RWPE1 (cell line): ENCODE measurements at regions not wholly inside any gene's neighbourhood (a gene's known extent, or its start where the extent isn't known, plus 50 kb on each side); places are given as distances from the start of the nearest gene placed in this dataset.

Experiments
- CTCF ChIA-PET: fragments of 350-600 bp; sonication (Branson Sonifier 250); formaldehyde crosslinking; extraction: SDS; loops from one replicate; lab custom pipeline; 2021; lab: Yijun Ruan, JAX
- POLR2A ChIA-PET: fragments of 400-600 bp; formaldehyde crosslinking; extraction: SDS; loops from one replicate; lab custom pipeline; 2020; ENCODE audit warnings: antibody characterized with exemption; ENCODE audit not compliant: low non-redundant PET; lab: Yijun Ruan, JAX
- DNase-seq: peaks from one replicate; pipeline ENCODE4 v3.0.0; 2012; ENCODE audit warnings: low spot score
- H3K27ac ChIP-seq: fragments of 450-650 bp; 2 replicates; pipeline ENCODE4 v1.5.1; 2017
- TF ChIP-seq, protein P1 (sequence below): fragments of 450-650 bp; conservative IDR thresholded peaks from 2 replicates; pipeline ENCODE4 v1.5.1; 2017; ENCODE audit warnings: low read depth, mild to moderate bottlenecking

DNA sequence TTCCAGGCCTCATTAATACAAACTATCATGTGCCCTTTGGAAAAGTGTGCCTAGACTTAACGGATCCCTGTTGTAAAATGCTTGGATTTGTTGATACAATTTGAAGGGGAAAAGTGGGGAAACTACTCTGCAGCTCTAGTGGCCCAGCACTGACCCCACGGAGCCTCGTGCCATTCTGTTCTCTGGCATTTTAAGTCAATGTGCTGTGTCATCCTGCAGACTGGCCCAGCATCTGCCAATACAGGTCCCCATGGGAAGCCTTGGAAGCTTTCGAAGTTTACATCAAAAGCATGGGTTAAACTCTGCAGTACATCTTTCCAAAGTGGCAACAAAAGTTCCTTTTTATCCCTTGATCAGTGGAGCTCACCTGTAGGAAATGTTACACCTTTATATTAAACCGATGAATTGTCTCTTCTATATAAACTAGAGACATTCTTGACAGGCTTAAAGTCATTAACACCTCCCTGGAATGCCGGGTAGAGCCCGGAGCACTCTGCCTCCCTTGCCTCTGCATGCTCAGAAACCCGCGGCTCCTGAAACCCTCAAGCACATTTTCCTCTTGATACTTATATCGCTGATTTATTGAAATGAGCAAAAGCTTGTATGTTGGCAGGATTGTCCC, 596.0 kb upstream of the ADAMTS16 start:
- no peak overlapping the region for H3K27ac ChIP-seq
- POLR2A ChIA-PET, result no interaction called here
- CTCF ChIA-PET, result no interaction called here
- TF ChIP-seq, protein P1, sequence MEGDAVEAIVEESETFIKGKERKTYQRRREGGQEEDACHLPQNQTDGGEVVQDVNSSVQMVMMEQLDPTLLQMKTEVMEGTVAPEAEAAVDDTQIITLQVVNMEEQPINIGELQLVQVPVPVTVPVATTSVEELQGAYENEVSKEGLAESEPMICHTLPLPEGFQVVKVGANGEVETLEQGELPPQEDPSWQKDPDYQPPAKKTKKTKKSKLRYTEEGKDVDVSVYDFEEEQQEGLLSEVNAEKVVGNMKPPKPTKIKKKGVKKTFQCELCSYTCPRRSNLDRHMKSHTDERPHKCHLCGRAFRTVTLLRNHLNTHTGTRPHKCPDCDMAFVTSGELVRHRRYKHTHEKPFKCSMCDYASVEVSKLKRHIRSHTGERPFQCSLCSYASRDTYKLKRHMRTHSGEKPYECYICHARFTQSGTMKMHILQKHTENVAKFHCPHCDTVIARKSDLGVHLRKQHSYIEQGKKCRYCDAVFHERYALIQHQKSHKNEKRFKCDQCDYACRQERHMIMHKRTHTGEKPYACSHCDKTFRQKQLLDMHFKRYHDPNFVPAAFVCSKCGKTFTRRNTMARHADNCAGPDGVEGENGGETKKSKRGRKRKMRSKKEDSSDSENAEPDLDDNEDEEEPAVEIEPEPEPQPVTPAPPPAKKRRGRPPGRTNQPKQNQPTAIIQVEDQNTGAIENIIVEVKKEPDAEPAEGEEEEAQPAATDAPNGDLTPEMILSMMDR, result no peak
- no peak for DNase-seq

DNA sequence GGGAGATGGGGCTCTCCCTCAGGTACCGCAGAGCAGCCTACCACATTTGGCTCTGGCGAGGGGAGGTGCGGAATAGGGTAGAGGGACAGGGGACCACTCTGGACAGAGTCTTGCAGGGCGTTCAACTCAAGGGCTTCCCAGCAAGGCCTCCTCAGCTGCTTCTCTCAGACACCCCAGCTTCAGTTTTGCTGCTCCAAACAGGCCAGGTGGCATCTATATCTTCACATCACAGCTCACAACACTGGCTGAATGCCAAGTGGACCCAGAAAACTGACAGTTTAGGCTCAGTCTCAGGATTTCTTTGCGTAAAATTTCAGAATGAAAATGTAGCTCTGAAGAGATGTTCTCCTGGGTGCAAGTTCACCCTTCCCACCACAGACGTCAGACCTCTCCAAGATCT, 592.6 kb upstream of the ADAMTS16 start:
- TF ChIP-seq, protein P1, result no peak
- CTCF ChIA-PET, result no interaction called here

DNA sequence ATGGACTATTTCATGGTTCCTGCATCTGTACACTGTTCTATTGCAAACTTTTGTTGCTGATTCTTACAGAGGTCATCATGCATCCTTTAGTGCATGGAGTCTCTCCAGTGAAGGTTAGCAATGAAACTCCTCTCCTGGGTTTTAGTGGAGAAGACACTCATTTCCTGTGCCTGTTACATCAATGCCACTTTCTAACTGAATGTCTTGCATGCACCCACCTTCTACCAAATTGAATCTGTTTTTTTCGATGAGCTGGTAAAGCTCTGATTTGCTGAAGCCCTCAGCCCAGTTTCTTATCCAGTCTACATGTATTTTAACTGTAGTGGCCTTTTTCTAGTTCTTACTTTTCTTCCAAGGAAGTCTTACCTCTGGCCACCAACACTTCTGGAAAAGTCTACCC, 591.8 kb upstream of the ADAMTS16 start:
- ChIA-PET CTCF (interaction anchor here (0.6 kb wide), 1 partner anchor 922 kb away, joined by 3 read pairs; no protein-coding TSS in a partner anchor), POLR2A (no interaction called here)
- no peak for DNase-seq
- TF ChIP-seq, protein P1, result no peak
- no peak overlapping the region for H3K27ac ChIP-seq

More for the DNA sequence above, 592.6 kb upstream of the ADAMTS16 start:
- POLR2A ChIA-PET, result no interaction called here
- H3K27ac ChIP-seq, result no peak overlapping the region
- DNase-seq, result no peak

DNA sequence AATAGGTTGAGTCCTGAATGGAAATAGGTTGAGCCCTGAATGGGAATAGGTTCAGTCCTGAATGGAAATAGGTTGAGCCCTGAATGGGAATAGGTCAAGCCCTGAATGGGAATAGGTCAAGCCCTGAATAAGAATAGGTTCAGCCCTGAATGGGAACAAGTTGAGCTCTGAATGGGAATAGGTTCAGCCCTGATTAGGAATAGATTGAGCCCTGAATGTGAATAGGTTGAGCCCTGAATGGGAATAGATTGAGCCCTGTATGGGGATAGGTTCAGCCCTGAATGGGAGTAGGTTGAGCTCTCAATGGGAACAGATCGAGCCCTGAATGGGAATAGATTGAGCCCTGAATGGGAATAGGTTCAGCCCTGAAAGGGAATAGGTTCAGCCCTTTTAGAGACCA, 590.8 kb upstream of the ADAMTS16 start:
- ChIA-PET POLR2A (no interaction called here), CTCF (no interaction called here)
- no peak for DNase-seq
- no peak overlapping the region for H3K27ac ChIP-seq
- TF ChIP-seq, protein P1, result no peak

DNA sequence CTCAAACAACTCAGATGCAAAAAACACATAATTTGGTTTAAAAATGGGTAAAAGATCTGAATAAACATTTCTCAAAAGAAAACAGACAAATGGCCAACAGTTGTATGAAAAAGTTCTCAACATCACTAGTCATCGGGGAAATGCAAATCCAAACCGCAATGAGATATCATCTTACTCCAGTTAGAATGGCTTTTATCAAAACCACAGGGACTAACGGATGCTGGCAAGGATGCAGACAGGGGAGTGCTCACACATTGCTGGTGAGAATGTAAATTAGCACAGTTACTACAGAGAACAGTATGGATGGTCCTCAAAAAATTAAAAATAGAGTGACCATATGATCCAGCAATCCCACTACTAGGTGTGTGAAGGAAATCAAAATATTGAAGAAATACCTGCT, 589.1 kb upstream of the ADAMTS16 start:
- CTCF ChIA-PET, result no interaction called here
- H3K27ac ChIP-seq, result no peak overlapping the region
- TF ChIP-seq, protein P1, result no peak
- POLR2A ChIA-PET, result no interaction called here
- no peak for DNase-seq

DNA sequence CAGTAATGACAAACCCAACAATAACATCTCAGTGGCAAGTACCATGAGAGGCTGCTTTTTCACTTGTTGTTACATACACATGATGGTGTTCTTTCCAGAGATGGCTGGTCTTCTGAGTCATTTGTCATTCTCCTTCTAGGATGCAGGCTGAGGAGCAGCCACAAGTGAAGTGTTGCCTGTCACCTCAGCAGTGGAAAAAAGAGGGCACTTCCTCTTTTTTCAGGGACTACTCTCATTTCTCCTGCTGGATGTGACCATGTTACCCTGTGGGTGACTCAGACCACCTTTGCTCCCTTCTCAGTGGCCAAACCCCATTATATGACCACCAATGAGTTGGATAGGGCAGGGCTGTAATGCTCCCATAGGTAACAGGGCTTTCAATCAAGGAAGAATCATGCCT, 587.0 kb upstream of the ADAMTS16 start:
- H3K27ac ChIP-seq, result no peak overlapping the region
- ChIA-PET CTCF (no interaction called here), POLR2A (no interaction called here)
- DNase-seq, result no peak
- TF ChIP-seq, protein P1, result no peak
